Gastroesophageal sphincter (tissue), 3 donors: ENCODE measurements at regions not wholly inside any gene's neighbourhood (a gene's known extent, or its start where the extent isn't known, plus 50 kb on each side); places are given as distances from the start of the nearest gene placed in this dataset.

Experiments used
- CTCF ChIP-seq, 4 experiments: fragments of 200-600 bp in 2 of 4; fragments of 450-650 bp in 2 of 4; sonication (generic) in 1 of 4; IDR thresholded peaks; one replicate each; pipeline ENCODE4 v1.5.1; 2017 to 2019; ENCODE audit warnings: antibody characterized with exemption in 4 of 4, mild to moderate bottlenecking in 2 of 4, moderate library complexity in 2 of 4
- POLR2A ChIP-seq, 2 donors: fragments of 450-650 bp; IDR thresholded peaks; one replicate each; pipeline ENCODE4 v1.6.1; 2017; ENCODE audit warnings: antibody characterized with exemption in 2 of 2, mild to moderate bottlenecking in 2 of 2, moderate library complexity in 1 of 2
- POLR2AphosphoS5 ChIP-seq: sonication (generic); formaldehyde crosslinking; IDR thresholded peaks from one replicate; pipeline ENCODE4 v1.6.1; 2017; ENCODE audit warnings: antibody characterized with exemption

- TF ChIP-seq CTCF (IDR thresholded peaks at IDR 0.05) = no peak
- no peak for TF ChIP-seq POLR2AphosphoS5
- TF ChIP-seq POLR2A (IDR thresholded peaks at IDR 0.05) = no peak
Observed at GRCh38 chr1:2939041-2939552, 82.2 kb upstream of the ACTRT2 start.
